Panc1 (cell line): ENCODE measurements at regions not wholly inside any gene's neighbourhood (a gene's known extent, or its start where the extent isn't known, plus 50 kb on each side); places are given as distances from the start of the nearest gene placed in this dataset.

Experiments
- ATAC-seq: fragments of 200-7000 bp; cut with Tn5 transposase; 2 replicates; pipeline ENCODE4 v1.9.1; 2020; ENCODE audit warnings: mild to moderate bottlenecking, moderate library complexity
- BruUV-seq: library from RNA; stranded (reverse); fragments of 400-500 nt; replicated peaks from 2 replicates; lab custom pipeline; 2021; lab: Mats Ljungman, UMichigan
- CTCF ChIA-PET: fragments of 300-600 bp; sonication (Branson Sonifier 250); formaldehyde crosslinking; loops from one replicate; lab custom pipeline; 2022; ENCODE audit warnings: antibody characterized with exemption; lab: Charles Lee
- POLR2A ChIA-PET: fragments of 300-600 bp; sonication (Branson Sonifier 250); formaldehyde crosslinking; loops from one replicate; lab custom pipeline; 2022; ENCODE audit warnings: antibody characterized with exemption; lab: Charles Lee
- DNase-seq: peaks from one replicate; pipeline ENCODE4 v3.0.0-alpha.2; 2010; ENCODE audit warnings: low read depth, low spot score
- H3K27ac ChIP-seq: 2 replicates; pipeline ENCODE4 v1.5.1; 2011; ENCODE audit warnings: mild to moderate bottlenecking, low read length, inconsistent platforms
- H3K27me3 ChIP-seq: fragments of 200-500 bp; sonication (Bioruptor generic); 2 replicates; pipeline ENCODE4 v1.6.0; 2014; ENCODE audit warnings: low read length, inconsistent platforms; ENCODE audit not compliant: control insufficient read depth, insufficient read depth
- H3K36me3 ChIP-seq: fragments of 200-500 bp; sonication (Bioruptor generic); 2 replicates; pipeline ENCODE4 v1.5.1; 2014; ENCODE audit warnings: inconsistent platforms, mild to moderate bottlenecking, low read length, moderate library complexity; ENCODE audit not compliant: control insufficient read depth, insufficient read depth
- H3K4me1 ChIP-seq: 2 replicates; pipeline ENCODE4 v1.5.1; 2011; ENCODE audit warnings: inconsistent platforms, mild to moderate bottlenecking, low read length, moderate library complexity; ENCODE audit not compliant: control insufficient read depth, insufficient read depth
- H3K4me3 ChIP-seq, 2 experiments: 2 replicates each; pipeline ENCODE4 v1.5.1; 2011 to 2012; ENCODE audit warnings: low read depth in 2 of 2, low read length in 2 of 2, mild to moderate bottlenecking in 2 of 2, inconsistent platforms in 1 of 2, moderate library complexity in 1 of 2
- H3K9me3 ChIP-seq: fragments of 200-500 bp; sonication (Bioruptor generic); 2 replicates; pipeline ENCODE4 v1.5.1; 2014; ENCODE audit warnings: low read depth, mild to moderate bottlenecking, inconsistent platforms, low read length, moderate library complexity; ENCODE audit not compliant: control insufficient read depth, insufficient read depth
- POLR2AphosphoS5 ChIP-seq: IDR thresholded peaks from 2 replicates; pipeline ENCODE4 v1.6.1; 2012; ENCODE audit warnings: mild to moderate bottlenecking, low read depth, low read length, moderate library complexity
- SIN3A ChIP-seq: IDR thresholded peaks from 2 replicates; pipeline ENCODE4 v1.6.1; 2012; ENCODE audit warnings: low read depth, mild to moderate bottlenecking, low read length, moderate library complexity, borderline replicate concordance; ENCODE audit not compliant: insufficient read depth
- TCF7L2 ChIP-seq: IDR thresholded peaks from 2 replicates; pipeline ENCODE4 v1.6.1; 2011; ENCODE audit warnings: mild to moderate bottlenecking, low read depth, low read length, inconsistent platforms
- in situ Hi-C: cut with HindIII; loops from 2 replicates; pipeline ENCODE4 v1.10.0; 2016; ENCODE audit warnings: low sequenced_read_pairs, low pct_unique_long_range_greater_than_20kb
- intact Hi-C: fragments of 100-400 bp; cut with micrococcal nuclease; formaldehyde crosslinking; loops from one replicate; pipeline ENCODE4 v1.10.0; 2022; ENCODE audit not compliant: unreplicated experiment
- TF ChIP-seq, protein P1 (sequence below): fragments of 450-650 bp; IDR thresholded peaks from 2 replicates; pipeline ENCODE4 v1.5.1; 2017; ENCODE audit warnings: mild to moderate bottlenecking
- TF ChIP-seq, protein P2 (sequence below), 2 experiments: IDR thresholded peaks; 2 replicates each; pipeline ENCODE4 v1.6.1; 2011 to 2012; ENCODE audit warnings: low read depth in 2 of 2, control low read depth in 1 of 2, low read length in 1 of 2, mild to moderate bottlenecking in 1 of 2, moderate library complexity in 1 of 2; ENCODE audit not compliant: insufficient read depth in 1 of 2

DNA sequence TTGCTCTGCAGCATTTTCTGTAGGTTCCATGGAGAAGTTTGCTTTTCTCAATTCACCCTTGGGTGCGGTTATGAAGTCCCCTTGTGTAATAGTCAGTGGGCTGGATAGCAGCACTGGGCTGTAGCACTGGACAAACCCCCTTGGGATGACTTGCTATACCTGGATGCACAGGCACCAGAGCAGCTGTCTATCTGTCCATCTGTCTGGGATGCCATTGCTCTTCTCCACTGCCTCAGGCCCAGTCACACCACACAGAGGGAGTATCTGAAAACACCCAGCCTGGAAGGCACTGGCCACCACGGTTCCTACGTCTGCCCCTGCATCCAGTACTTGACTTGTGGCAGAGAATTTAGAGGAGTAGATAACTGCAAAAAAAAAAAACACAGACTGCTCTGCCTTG, 254.5 kb downstream of the TFCP2L1 start:
- BruUV-seq: no TSS peak
- TF ChIP-seq TCF7L2 (no peak), POLR2AphosphoS5 (no peak), SIN3A (no peak)
- TF ChIP-seq, protein P1, sequence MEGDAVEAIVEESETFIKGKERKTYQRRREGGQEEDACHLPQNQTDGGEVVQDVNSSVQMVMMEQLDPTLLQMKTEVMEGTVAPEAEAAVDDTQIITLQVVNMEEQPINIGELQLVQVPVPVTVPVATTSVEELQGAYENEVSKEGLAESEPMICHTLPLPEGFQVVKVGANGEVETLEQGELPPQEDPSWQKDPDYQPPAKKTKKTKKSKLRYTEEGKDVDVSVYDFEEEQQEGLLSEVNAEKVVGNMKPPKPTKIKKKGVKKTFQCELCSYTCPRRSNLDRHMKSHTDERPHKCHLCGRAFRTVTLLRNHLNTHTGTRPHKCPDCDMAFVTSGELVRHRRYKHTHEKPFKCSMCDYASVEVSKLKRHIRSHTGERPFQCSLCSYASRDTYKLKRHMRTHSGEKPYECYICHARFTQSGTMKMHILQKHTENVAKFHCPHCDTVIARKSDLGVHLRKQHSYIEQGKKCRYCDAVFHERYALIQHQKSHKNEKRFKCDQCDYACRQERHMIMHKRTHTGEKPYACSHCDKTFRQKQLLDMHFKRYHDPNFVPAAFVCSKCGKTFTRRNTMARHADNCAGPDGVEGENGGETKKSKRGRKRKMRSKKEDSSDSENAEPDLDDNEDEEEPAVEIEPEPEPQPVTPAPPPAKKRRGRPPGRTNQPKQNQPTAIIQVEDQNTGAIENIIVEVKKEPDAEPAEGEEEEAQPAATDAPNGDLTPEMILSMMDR: no peak
- TF ChIP-seq, protein P2, sequence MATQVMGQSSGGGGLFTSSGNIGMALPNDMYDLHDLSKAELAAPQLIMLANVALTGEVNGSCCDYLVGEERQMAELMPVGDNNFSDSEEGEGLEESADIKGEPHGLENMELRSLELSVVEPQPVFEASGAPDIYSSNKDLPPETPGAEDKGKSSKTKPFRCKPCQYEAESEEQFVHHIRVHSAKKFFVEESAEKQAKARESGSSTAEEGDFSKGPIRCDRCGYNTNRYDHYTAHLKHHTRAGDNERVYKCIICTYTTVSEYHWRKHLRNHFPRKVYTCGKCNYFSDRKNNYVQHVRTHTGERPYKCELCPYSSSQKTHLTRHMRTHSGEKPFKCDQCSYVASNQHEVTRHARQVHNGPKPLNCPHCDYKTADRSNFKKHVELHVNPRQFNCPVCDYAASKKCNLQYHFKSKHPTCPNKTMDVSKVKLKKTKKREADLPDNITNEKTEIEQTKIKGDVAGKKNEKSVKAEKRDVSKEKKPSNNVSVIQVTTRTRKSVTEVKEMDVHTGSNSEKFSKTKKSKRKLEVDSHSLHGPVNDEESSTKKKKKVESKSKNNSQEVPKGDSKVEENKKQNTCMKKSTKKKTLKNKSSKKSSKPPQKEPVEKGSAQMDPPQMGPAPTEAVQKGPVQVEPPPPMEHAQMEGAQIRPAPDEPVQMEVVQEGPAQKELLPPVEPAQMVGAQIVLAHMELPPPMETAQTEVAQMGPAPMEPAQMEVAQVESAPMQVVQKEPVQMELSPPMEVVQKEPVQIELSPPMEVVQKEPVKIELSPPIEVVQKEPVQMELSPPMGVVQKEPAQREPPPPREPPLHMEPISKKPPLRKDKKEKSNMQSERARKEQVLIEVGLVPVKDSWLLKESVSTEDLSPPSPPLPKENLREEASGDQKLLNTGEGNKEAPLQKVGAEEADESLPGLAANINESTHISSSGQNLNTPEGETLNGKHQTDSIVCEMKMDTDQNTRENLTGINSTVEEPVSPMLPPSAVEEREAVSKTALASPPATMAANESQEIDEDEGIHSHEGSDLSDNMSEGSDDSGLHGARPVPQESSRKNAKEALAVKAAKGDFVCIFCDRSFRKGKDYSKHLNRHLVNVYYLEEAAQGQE (IDR thresholded peaks at IDR 0.05; ENCODE audit: insufficient read depth in 1 of 2, low read depth in 2 of 2, low read length in 1 of 2): no peak
- Histone ChIP-seq H3K27ac (no peak overlapping the region), H3K9me3 (no peaks in the 10 kb centered on the region), H3K36me3 (no peaks in the 10 kb centered on the region), H3K4me3 (no peak overlapping the region), H3K27me3 (peaks cover 42% of the 10 kb centered on the region), H3K4me1 (no peaks in the 10 kb centered on the region)
- ATAC-seq (no peak), DNase-seq (no peak)
- CTCF ChIA-PET: no interaction called here
- in situ Hi-C loops: no loop called here
- POLR2A ChIA-PET: no interaction called here
- intact Hi-C loops: no loop called here

DNA sequence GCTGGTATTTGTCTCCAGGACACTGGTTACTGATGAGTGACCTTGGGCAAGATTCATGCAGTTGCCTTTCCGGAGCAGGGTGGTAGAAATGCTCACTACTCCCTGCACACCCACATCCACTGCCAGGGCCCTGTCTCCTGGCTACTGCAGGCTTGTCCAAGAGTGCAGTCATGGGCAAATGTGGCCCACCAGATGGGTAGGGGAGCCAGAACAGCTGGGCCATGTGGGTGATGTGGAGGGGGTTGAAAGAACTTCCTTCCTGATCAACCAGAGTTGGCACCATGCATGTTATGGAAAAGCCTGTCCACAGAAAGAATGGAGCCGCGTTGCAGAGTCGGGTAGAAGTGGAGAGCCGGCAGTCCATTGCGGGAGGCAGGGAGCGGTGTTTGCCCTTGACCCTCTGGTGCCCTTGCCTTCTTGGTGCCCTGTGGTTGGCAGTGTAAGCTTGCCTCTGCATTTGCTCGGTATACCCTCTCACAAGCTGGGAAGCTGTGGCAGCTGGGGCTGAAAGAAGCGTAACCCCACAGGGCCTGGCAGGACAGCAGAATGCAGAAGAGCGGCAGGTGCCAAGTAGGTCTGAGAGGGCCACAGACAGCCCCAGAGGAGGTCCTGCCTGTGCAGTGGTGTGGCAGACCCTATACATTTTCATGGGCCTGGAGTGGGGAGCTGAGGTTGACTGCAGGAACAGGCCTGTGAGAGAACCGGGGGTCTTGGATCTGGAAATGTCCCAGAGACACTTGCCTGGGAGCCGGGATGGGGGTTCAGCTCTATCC, 253.2 kb downstream of the TFCP2L1 start:
- intact Hi-C loops (no loop called here), in situ Hi-C loops (no loop called here)
- Histone ChIP-seq H3K27ac (no peak overlapping the region), H3K9me3 (no peaks in the 10 kb centered on the region), H3K27me3 (peaks cover 42% of the 10 kb centered on the region), H3K4me3 (no peak overlapping the region), H3K36me3 (no peaks in the 10 kb centered on the region), H3K4me1 (no peaks in the 10 kb centered on the region)
- DNase-seq (no peak), ATAC-seq (no peak)
- BruUV-seq: no TSS peak
- TF ChIP-seq, protein P1: no peak
- TF ChIP-seq POLR2AphosphoS5: no peak
- TF ChIP-seq TCF7L2: no peak
- TF ChIP-seq, protein P2 (IDR thresholded peaks at IDR 0.05; ENCODE audit: insufficient read depth in 1 of 2, low read depth in 2 of 2, low read length in 1 of 2): no peak
- TF ChIP-seq SIN3A: no peak
- CTCF ChIA-PET: no interaction called here
- POLR2A ChIA-PET: no interaction called here
